ENCODE measurements at regions not wholly inside any gene's neighbourhood (a gene's known extent, or its start where the extent isn't known, plus 50 kb on each side); places are given as distances from the start of the nearest gene placed in this dataset.

DNA sequence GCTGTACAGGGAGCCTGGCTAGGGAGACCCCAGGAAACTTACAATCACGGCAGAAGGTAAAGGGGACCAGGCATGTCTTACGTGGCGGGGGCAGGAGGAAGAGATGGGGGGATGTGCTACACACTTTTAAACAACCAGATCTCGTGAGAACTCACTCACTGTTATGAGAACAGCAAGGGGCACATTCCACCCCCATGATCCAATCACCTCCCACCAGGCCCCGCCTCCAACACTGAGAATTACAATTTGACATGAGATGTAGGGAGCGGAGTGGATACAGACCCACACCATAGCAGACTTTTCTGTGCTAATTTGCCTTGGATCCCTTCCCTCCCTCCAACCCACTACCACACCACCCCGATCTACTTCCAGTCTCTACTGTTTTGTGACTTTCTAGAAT is 106.7 kb upstream of the PEG3 start:
- no peak overlapping the region for H3K9ac ChIP-seq (ENCODE audit: low read length)
- H3K9me3 ChIP-seq (ENCODE audit: insufficient read depth, low read length), result no peaks in the 10 kb centered on the region; the same call in 1 of the 2 replicates
- TF ChIP-seq EZH2phosphoT487 (IDR thresholded peaks at IDR 0.05; ENCODE audit: low read depth), result no peak
- TF ChIP-seq, protein P1, sequence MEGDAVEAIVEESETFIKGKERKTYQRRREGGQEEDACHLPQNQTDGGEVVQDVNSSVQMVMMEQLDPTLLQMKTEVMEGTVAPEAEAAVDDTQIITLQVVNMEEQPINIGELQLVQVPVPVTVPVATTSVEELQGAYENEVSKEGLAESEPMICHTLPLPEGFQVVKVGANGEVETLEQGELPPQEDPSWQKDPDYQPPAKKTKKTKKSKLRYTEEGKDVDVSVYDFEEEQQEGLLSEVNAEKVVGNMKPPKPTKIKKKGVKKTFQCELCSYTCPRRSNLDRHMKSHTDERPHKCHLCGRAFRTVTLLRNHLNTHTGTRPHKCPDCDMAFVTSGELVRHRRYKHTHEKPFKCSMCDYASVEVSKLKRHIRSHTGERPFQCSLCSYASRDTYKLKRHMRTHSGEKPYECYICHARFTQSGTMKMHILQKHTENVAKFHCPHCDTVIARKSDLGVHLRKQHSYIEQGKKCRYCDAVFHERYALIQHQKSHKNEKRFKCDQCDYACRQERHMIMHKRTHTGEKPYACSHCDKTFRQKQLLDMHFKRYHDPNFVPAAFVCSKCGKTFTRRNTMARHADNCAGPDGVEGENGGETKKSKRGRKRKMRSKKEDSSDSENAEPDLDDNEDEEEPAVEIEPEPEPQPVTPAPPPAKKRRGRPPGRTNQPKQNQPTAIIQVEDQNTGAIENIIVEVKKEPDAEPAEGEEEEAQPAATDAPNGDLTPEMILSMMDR (IDR thresholded peaks at IDR 0.05; ENCODE audit: low read depth, low read length), result no peak
- no peaks in the 10 kb centered on the region for H3K79me2 ChIP-seq (ENCODE audit: low read length)
- H3K4me1 ChIP-seq (ENCODE audit: low read length), result no peaks in the 10 kb centered on the region
- H4K20me1 ChIP-seq (ENCODE audit: insufficient read depth, low read length), result no peaks in the 10 kb centered on the region
- H3K27ac ChIP-seq (ENCODE audit: low read length), result no peak overlapping the region
- no peak overlapping the region for H2AFZ ChIP-seq (ENCODE audit: low read depth, low read length)
- no peaks in the 10 kb centered on the region for H3K27me3 ChIP-seq (ENCODE audit: low read depth, low read length)
- no peaks in the 10 kb centered on the region for H3K36me3 ChIP-seq (replicated peaks; ENCODE audit: low read depth, low read length)
- H3K4me2 ChIP-seq (ENCODE audit: low read length), result no peak overlapping the region
- no peak overlapping the region for H3K4me3 ChIP-seq (ENCODE audit: low read length)

- Histone ChIP-seq H3K4me2 (ENCODE audit: low read length) (no peak overlapping the region), H3K27ac (ENCODE audit: low read length) (no peak overlapping the region), H4K20me1 (ENCODE audit: insufficient read depth, low read length) (no peaks in the 10 kb centered on the region), H2AFZ (ENCODE audit: low read depth, low read length) (no peak overlapping the region), H3K9me3 (ENCODE audit: insufficient read depth, low read length) (no peaks in the 10 kb centered on the region; the same call in none of the 2 replicates), H3K9ac (ENCODE audit: low read length) (no peak overlapping the region), H3K4me1 (ENCODE audit: low read length) (no peaks in the 10 kb centered on the region), H3K79me2 (ENCODE audit: low read length) (no peaks in the 10 kb centered on the region), H3K36me3 (replicated peaks; ENCODE audit: low read depth, low read length) (no peaks in the 10 kb centered on the region), H3K27me3 (ENCODE audit: low read depth, low read length) (no peaks in the 10 kb centered on the region), H3K4me3 (ENCODE audit: low read length) (no peak overlapping the region)
- TF ChIP-seq, protein P1 (IDR thresholded peaks at IDR 0.05; ENCODE audit: low read depth, low read length), result no peak
- TF ChIP-seq EZH2phosphoT487 (IDR thresholded peaks at IDR 0.05; ENCODE audit: low read depth), result no peak
These were observed 109.1 kb upstream of the PEG3 start for GRCh38 chr19:56949626-56950025.

DNA sequence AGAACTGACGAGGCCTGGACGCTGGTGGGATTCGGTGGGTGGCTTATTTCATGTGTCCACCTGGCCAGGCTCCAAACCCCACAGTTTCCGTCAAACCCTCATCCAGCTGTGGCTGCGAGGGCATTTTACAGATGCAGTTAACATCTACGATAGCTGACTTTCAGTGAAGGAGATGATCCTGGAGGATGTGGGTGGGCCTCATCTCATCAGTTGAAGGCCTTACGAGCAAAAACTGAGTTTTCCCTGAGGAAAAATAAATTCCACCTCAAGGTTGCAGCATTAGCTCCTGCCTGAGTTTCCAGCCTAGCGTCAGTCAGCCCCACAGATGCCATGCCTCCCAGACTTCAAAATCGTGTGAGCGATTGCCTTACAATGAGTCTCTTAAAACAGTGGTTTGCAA is 111.1 kb upstream of the PEG3 start:
- TF ChIP-seq EZH2phosphoT487 (IDR thresholded peaks at IDR 0.05; ENCODE audit: low read depth), result no peak
- TF ChIP-seq, protein P1 (IDR thresholded peaks at IDR 0.05; ENCODE audit: low read depth, low read length), result no peak
- no peak overlapping the region for H3K27ac ChIP-seq (ENCODE audit: low read length)
- H3K9me3 ChIP-seq (ENCODE audit: insufficient read depth, low read length), result no peaks in the 10 kb centered on the region; the same call in none of the 2 replicates

GRCh38 chr19:56953470-56953869 is 112.9 kb upstream of the PEG3 start:
- H3K36me3 ChIP-seq (replicated peaks; ENCODE audit: low read depth, low read length), result no peaks in the 10 kb centered on the region
- H3K4me1 ChIP-seq (ENCODE audit: low read length), result no peaks in the 10 kb centered on the region
- no peaks in the 10 kb centered on the region; the same call in none of the 2 replicates for H3K9me3 ChIP-seq (ENCODE audit: insufficient read depth, low read length)
- TF ChIP-seq, protein P1 (IDR thresholded peaks at IDR 0.05; ENCODE audit: low read depth, low read length), result no peak
- no peak for TF ChIP-seq EZH2phosphoT487 (IDR thresholded peaks at IDR 0.05; ENCODE audit: low read depth)
- no peak overlapping the region for H3K4me3 ChIP-seq (ENCODE audit: low read length)
- no peak overlapping the region for H3K9ac ChIP-seq (ENCODE audit: low read length)
- no peaks in the 10 kb centered on the region for H3K27me3 ChIP-seq (ENCODE audit: low read depth, low read length)
- no peak overlapping the region for H2AFZ ChIP-seq (ENCODE audit: low read depth, low read length)
- H3K27ac ChIP-seq (ENCODE audit: low read length), result no peak overlapping the region
- H3K4me2 ChIP-seq (ENCODE audit: low read length), result no peak overlapping the region
- H3K79me2 ChIP-seq (ENCODE audit: low read length), result no peaks in the 10 kb centered on the region
- H4K20me1 ChIP-seq (ENCODE audit: insufficient read depth, low read length), result no peaks in the 10 kb centered on the region

More for the DNA sequence above, 111.1 kb upstream of the PEG3 start:
- H3K4me2 ChIP-seq (ENCODE audit: low read length), result no peak overlapping the region
- H3K9ac ChIP-seq (ENCODE audit: low read length), result no peak overlapping the region
- H3K36me3 ChIP-seq (replicated peaks; ENCODE audit: low read depth, low read length), result no peaks in the 10 kb centered on the region
- H2AFZ ChIP-seq (ENCODE audit: low read depth, low read length), result no peak overlapping the region
- H4K20me1 ChIP-seq (ENCODE audit: insufficient read depth, low read length), result no peaks in the 10 kb centered on the region
- H3K4me1 ChIP-seq (ENCODE audit: low read length), result no peaks in the 10 kb centered on the region
- no peaks in the 10 kb centered on the region for H3K27me3 ChIP-seq (ENCODE audit: low read depth, low read length)
- H3K79me2 ChIP-seq (ENCODE audit: low read length), result no peaks in the 10 kb centered on the region
- no peak overlapping the region for H3K4me3 ChIP-seq (ENCODE audit: low read length)
